Sciatic nerve (tissue), 2 donors: ENCODE measurements at regions not wholly inside any gene's neighbourhood (a gene's known extent, or its start where the extent isn't known, plus 50 kb on each side); places are given as distances from the start of the nearest gene placed in this dataset.
"Not testable (repeated sequence)": the region's sequence is repeated elsewhere in the genome, so short reads cannot be mapped to it uniquely, and the experiment has no call there.

Source experiments
- ATAC-seq: fragments of 200-7000 bp; cut with Tn5 transposase; one replicate; pipeline ENCODE4 v1.9.1; 2020; ENCODE audit warnings: mild to moderate bottlenecking, moderate library complexity
- DNase-seq: peaks from one replicate; pipeline ENCODE4 v3.0.0-alpha.2; 2020; ENCODE audit warnings: low spot score
- intact Hi-C: fragments of 100-400 bp; cut with DNase I; formaldehyde crosslinking; loops from one replicate; pipeline ENCODE4 v1.14.2; 2022
- donor health status: DM: no; HTN: no; CAD: no.
- donor health status: DM: no; HTN: no; CAD: no.

GRCh38 chr18:75752740-75753263 lies 325.3 kb upstream of the SMIM21 start:
- DNase-seq, result no peak
- no peak for ATAC-seq
- intact Hi-C loops, result no loop called here

DNA sequence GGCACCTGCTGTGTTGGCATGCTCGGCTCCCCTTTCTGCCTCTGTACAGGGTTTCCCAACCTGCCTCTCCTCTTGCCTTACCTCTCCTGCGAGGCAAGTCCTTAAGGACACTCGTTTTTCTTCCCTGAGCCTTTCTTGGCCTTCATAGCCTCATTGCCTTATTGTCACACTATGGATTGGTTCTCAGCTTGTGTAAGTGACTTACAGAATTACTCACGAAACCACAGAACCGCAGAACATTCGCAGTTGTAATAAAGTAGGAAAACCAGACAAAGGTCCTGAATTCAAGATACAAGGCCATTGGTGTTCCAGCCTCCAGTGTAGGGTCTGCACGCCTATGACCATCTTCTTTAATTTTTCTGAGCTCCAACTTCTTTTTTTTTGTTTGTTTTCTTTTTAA lies 317.6 kb upstream of the SMIM21 start:
- intact Hi-C loops, result no loop called here
- no peak for ATAC-seq
- no peak for DNase-seq

DNA sequence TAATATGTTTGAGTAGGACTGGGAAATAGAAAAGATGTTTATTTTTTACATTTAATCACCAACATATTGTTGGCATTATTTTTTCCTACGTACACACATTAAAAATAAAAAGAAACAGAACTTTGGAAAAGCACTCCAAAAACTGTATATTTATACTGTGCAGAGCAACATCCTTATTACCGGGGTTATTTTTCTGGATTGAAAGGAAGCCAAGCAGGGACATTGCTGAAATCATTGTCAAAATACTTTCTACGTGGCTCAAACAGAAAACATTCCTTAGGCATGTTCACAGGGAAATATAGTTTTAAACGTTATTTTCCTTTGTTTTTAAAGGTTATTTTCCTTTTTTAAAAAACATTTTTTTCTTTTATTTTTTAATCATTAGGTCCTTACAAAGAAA lies 315.0 kb upstream of the SMIM21 start:
- ATAC-seq (no peak), DNase-seq (no peak)
- intact Hi-C loops, result no loop called here

GRCh38 chr18:75739682-75740081 lies 312.2 kb upstream of the SMIM21 start:
- intact Hi-C loops, result no loop called here
- no peak for ATAC-seq
- no peak for DNase-seq

- DNase-seq (no peak), ATAC-seq (no peak)
- intact Hi-C loops, result no loop called here
Observed at GRCh38 chr18:75735291-75735690, 307.8 kb upstream of the SMIM21 start.

DNA sequence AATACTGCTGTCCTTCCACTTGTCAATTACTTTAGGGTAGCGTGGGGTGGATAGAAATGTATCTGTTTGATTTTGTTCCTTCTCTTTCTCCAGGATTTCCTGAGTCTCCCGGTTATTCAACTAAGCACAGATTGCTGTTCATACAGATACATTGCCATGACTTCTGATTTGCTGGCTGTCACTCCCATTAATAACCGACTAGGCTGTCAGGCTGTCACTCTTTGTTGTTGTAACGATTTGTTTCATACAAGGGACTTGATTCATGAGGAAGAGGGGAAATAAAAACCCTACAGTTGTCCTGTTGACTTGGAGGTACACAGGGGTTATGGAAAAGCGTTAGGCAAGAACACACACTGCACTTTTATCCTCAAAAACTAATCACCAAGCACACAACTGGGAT lies 302.7 kb upstream of the SMIM21 start:
- no peak for DNase-seq
- intact Hi-C loops, result no loop called here
- ATAC-seq, result no peak

DNA sequence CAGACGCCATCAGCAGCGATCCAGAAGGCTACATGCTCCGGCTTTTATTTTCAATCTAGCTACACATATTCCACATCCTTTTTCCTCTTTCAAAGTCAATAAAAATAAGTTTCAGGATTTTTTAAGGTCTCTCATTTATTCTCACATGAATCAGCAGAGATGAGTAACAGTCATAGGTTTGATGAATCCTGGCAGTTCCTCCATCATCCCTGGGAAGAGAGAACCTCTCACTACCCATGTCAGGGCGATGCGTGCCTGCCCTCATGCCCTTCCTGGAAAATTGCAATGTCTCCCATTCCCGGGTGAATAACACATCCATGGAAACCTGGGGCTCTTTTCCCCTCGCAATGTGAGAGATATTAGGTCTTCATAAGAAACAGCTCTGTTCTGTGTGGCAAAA lies 301.1 kb upstream of the SMIM21 start:
- no peak for ATAC-seq
- DNase-seq, result no peak
- intact Hi-C loops, result no loop called here

- DNase-seq (peak; percentile 65), ATAC-seq (peak; percentile 20)
- intact Hi-C loops, result no loop called here
Observed at GRCh38 chr18:75727456-75727855, 300.0 kb upstream of the SMIM21 start.

GRCh38 chr18:75723521-75724340 lies 296.2 kb upstream of the SMIM21 start:
- intact Hi-C loops, result no loop called here
- ATAC-seq (no peak), DNase-seq (no peak)

GRCh38 chr18:75714766-75715165 lies 287.3 kb upstream of the SMIM21 start:
- ATAC-seq (no peak), DNase-seq (no peak)
- intact Hi-C loops, result no loop called here

DNA sequence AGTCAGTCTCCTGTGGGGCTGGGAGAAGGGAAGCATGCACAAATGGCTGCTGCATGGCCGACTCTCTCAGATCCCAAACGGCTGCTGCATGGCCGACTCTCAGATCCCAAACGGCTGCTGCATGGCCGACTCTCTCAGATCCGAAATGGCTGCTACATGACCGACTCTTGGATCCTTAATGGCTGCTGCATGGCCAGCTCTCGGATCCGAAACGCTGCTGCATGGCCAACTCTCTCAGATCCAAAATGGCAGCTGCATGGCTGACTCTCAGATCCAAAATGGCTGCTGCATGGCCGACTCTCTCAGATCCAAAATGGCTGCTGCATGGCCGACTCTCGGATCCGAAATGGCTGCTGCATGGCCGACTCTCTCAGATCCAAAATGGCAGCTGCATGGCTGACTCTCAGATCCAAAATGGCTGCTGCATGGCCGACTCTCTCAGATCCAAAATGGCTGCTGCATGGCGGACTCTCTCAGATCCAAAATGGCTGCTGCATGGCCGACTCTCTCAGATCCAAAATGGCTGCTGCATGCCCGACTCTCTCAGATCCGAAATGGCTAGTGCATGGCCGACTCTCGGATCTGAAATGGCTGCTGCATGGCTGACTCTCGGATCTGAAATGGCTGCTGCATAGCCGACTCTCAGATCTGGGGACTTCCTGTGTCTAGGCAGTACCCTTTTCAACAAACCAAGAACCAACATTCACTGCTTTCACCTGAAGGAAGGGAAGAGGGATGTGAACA lies 284.8 kb upstream of the SMIM21 start:
- not testable (repeated sequence) for DNase-seq

DNA sequence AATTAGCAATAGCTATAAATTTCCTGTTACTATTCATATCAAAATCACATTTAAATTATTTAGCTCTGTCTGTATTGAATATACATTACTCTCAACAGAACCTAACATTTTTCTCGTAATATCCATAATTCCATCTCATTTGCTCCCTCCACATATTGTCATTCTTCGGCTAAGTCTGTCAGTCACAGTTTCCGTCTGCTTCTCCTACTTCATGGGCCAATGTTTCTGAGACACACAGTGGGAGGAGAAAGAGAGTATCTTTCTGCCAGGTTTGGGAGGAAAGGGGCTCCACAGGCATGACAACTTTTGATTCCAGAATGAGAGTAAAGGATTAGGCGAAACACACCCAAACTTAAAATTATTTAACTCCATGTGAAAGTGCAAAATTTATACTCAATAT lies 273.1 kb upstream of the SMIM21 start:
- intact Hi-C loops, result no loop called here
- ATAC-seq (no peak), DNase-seq (no peak)

More for the DNA sequence above, 284.8 kb upstream of the SMIM21 start:
- intact Hi-C loops, ATAC-seq: not testable (repeated sequence)

- intact Hi-C loops, result no loop called here
- no peak for ATAC-seq
- no peak for DNase-seq
Observed at GRCh38 chr18:75698861-75699260, 271.4 kb upstream of the SMIM21 start.

GRCh38 chr18:75697493-75697892 lies 270.0 kb upstream of the SMIM21 start:
- no peak for DNase-seq
- ATAC-seq, result no peak
- intact Hi-C loops, result no loop called here

DNA sequence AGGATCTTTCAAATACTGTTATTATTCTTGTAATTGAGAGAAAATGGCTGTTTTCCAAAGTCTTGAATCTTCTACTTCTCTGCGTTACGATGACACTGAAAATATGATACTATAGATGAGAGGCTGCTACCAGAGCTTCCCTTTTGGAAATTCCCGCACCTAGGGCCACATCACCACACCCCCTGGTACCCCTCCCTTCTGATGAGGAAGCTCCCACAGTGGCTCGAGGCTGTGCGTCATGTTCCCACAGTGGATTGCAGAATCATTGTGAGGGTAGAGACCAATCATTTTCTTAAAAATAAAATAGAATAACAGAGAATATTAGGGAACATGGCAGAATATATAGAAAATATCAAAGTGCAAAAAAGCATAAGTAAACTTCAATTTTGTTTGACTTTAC lies 268.9 kb upstream of the SMIM21 start:
- intact Hi-C loops, result no loop called here
- ATAC-seq, result no peak

GRCh38 chr18:75694292-75694691 lies 266.8 kb upstream of the SMIM21 start:
- intact Hi-C loops, result loop anchor here (5.0 kb wide), 1 partner anchor 1858 kb away; no protein-coding TSS in a partner anchor
- ATAC-seq, result no peak
- no peak for DNase-seq

More for the DNA sequence above, 268.9 kb upstream of the SMIM21 start:
- no peak for DNase-seq

GRCh38 chr18:75691483-75691882 lies 264.0 kb upstream of the SMIM21 start:
- ATAC-seq (no peak), DNase-seq (no peak)
- intact Hi-C loops, result loop anchor here (5.0 kb wide), 1 partner anchor 1861 kb away; no protein-coding TSS in a partner anchor

- intact Hi-C loops, result loop anchor here (5.0 kb wide), 1 partner anchor 1862 kb away; no protein-coding TSS in a partner anchor
- ATAC-seq, DNase-seq: not testable (repeated sequence)
Observed at GRCh38 chr18:75690283-75690682, 262.8 kb upstream of the SMIM21 start.

- no peak for ATAC-seq
- DNase-seq, result no peak
- intact Hi-C loops, result no loop called here
Observed at GRCh38 chr18:75687626-75688025, 260.1 kb upstream of the SMIM21 start.

DNA sequence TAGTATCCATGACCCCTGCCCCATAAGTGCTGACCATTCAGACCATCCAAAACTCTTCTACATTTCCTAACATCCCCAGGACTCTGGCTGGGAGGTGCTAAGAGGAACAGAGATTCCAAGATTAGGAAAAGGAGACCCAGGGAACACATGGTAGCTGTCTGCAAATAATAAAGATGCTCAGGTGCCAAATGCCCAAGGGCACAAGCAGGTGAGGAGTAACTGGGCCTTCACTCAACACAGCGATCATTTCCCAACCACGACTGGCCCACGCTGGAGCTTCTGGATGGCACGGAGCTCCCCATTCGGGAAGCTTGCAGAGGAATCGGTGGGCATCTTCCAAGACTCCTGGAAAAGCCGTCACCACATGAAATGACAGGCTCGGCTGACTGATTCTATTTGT lies 255.9 kb upstream of the SMIM21 start:
- intact Hi-C loops, result no loop called here
- ATAC-seq (no peak), DNase-seq (no peak)
